ENCODE measurements at regions not wholly inside any gene's neighbourhood (a gene's known extent, or its start where the extent isn't known, plus 50 kb on each side); places are given as distances from the start of the nearest gene placed in this dataset.

- no peaks in the 10 kb centered on the region for H3K36me3 ChIP-seq
- H3K9me3 ChIP-seq, result no peaks in the 10 kb centered on the region
- TF ChIP-seq CTCF (IDR thresholded peaks at IDR 0.05) (no peak), POLR2A (IDR thresholded peaks at IDR 0.05) (no peak)
- no peaks in the 10 kb centered on the region for H3K27me3 ChIP-seq
- no peak overlapping the region for H3K27ac ChIP-seq
- intact Hi-C loops (cut with DNase I; ENCODE audit: low total_unique reads), result no loop called here
- no peak for DNase-seq
- no peaks in the 10 kb centered on the region for H3K4me1 ChIP-seq
- H3K4me3 ChIP-seq, result no peak overlapping the region
These were observed 115.1 kb downstream of the NUFIP1 start for GRCh38 chr13:44874176-44874575.

- no peak for DNase-seq
- intact Hi-C loops (cut with DNase I; ENCODE audit: low total_unique reads), result no loop called here
- no peak overlapping the region for H3K27ac ChIP-seq
These were observed 115.8 kb downstream of the NUFIP1 start for GRCh38 chr13:44873461-44873860.

GRCh38 chr13:44872751-44873150 lies 116.5 kb downstream of the NUFIP1 start:
- DNase-seq, result no peak
- TF ChIP-seq CTCF (IDR thresholded peaks at IDR 0.05) (no peak), POLR2A (IDR thresholded peaks at IDR 0.05) (no peak)
- peaks cover 0 to 3% of the 10 kb centered on the region in 2 donors for H3K4me1 ChIP-seq
- no peaks in the 10 kb centered on the region for H3K9me3 ChIP-seq
- intact Hi-C loops (cut with DNase I; ENCODE audit: low total_unique reads), result no loop called here
- H3K27ac ChIP-seq, result no peak overlapping the region
- H3K4me3 ChIP-seq, result no peak overlapping the region
- H3K27me3 ChIP-seq, result no peaks in the 10 kb centered on the region
- no peaks in the 10 kb centered on the region for H3K36me3 ChIP-seq

More at GRCh38 chr13:44873461-44873860, 115.8 kb downstream of the NUFIP1 start:
- H3K9me3 ChIP-seq, result no peaks in the 10 kb centered on the region
- no peaks in the 10 kb centered on the region for H3K36me3 ChIP-seq
- H3K4me1 ChIP-seq, result no peaks in the 10 kb centered on the region
- no peak overlapping the region for H3K4me3 ChIP-seq
- H3K27me3 ChIP-seq, result no peaks in the 10 kb centered on the region
- TF ChIP-seq POLR2A (IDR thresholded peaks at IDR 0.05) (no peak), CTCF (IDR thresholded peaks at IDR 0.05) (no peak)

- Histone ChIP-seq H3K36me3 (no peaks in the 10 kb centered on the region), H3K27me3 (no peaks in the 10 kb centered on the region), H3K4me1 (peaks cover 0 to 4% of the 10 kb centered on the region in 2 donors), H3K9me3 (no peaks in the 10 kb centered on the region), H3K4me3 (no peak overlapping the region), H3K27ac (no peak overlapping the region)
- DNase-seq, result peak in 1 of 2 donors; percentile 48
- intact Hi-C loops (cut with DNase I; ENCODE audit: low total_unique reads), result no loop called here
- no peak for TF ChIP-seq CTCF (IDR thresholded peaks at IDR 0.05)
- TF ChIP-seq POLR2A (IDR thresholded peaks at IDR 0.05), result no peak
These were observed 118.8 kb downstream of the NUFIP1 start for GRCh38 chr13:44870456-44870929.

- intact Hi-C loops (cut with DNase I; ENCODE audit: low total_unique reads), result no loop called here
- H3K36me3 ChIP-seq, result no peaks in the 10 kb centered on the region
- no peak for DNase-seq
- no peak overlapping the region for H3K4me3 ChIP-seq
- no peaks in the 10 kb centered on the region for H3K27me3 ChIP-seq
- TF ChIP-seq POLR2A (IDR thresholded peaks at IDR 0.05), result no peak
- TF ChIP-seq CTCF (IDR thresholded peaks at IDR 0.05), result no peak
- no peak overlapping the region for H3K27ac ChIP-seq
- no peaks in the 10 kb centered on the region for H3K9me3 ChIP-seq
- peaks cover 0 to 4% of the 10 kb centered on the region in 2 donors for H3K4me1 ChIP-seq
These were observed 120.1 kb downstream of the NUFIP1 start for GRCh38 chr13:44869167-44869566.
